ENCODE measurements at regions not wholly inside any gene's neighbourhood (a gene's known extent, or its start where the extent isn't known, plus 50 kb on each side); places are given as distances from the start of the nearest gene placed in this dataset.

- Histone ChIP-seq H3K23me2 (ENCODE audit: insufficient read length, low read depth, low read length, poor library complexity, severe bottlenecking) (no peaks in the 10 kb centered on the region), H4K5ac (ENCODE audit: insufficient read length, low read depth, low read length) (no peak overlapping the region), H3K27me3 (ENCODE audit: insufficient read depth, low read length) (no peaks in the 10 kb centered on the region), H3K14ac (ENCODE audit: insufficient read depth, low read length) (no peak overlapping the region), H2BK5ac (ENCODE audit: insufficient read length, low read length) (no peak overlapping the region), H3K56ac (ENCODE audit: insufficient read length, low read depth, low read length) (no peak overlapping the region), H4K20me1 (ENCODE audit: control insufficient read depth, insufficient read depth, insufficient read length) (no peaks in the 10 kb centered on the region), H2BK120ac (ENCODE audit: low read depth, low read length, poor library complexity, severe bottlenecking) (no peak overlapping the region), H2BK12ac (ENCODE audit: insufficient read length, low read depth, low read length) (no peak overlapping the region), H3K18ac (ENCODE audit: insufficient read length, low read depth, low read length) (no peak overlapping the region), H2AK5ac (ENCODE audit: insufficient read length, low read length) (no peak overlapping the region), H3K27ac (ENCODE audit: insufficient read length, low read depth, low read length) (no peak overlapping the region), H3K4me1 (ENCODE audit: insufficient read depth, low read length) (no peaks in the 10 kb centered on the region), H3K79me2 (ENCODE audit: insufficient read depth, low read length) (no peaks in the 10 kb centered on the region), H4K8ac (replicated peaks; ENCODE audit: insufficient read length, low read depth, low read length) (no peak overlapping the region), H3K9me3 (ENCODE audit: control insufficient read depth, low read depth, low read length) (no peaks in the 10 kb centered on the region), H3K9ac (ENCODE audit: extremely low read depth, insufficient read length, low read length) (no peak overlapping the region), H3K79me1 (ENCODE audit: insufficient read depth, low read depth, low read length, poor library complexity, severe bottlenecking) (no peaks in the 10 kb centered on the region), H4K91ac (ENCODE audit: insufficient read length, low read depth, low read length) (no peak overlapping the region), H3T11ph (ENCODE audit: low read length) (no peak overlapping the region), H2BK15ac (ENCODE audit: low read depth, low read length) (no peak overlapping the region), H3K4ac (ENCODE audit: low read depth, low read length) (no peak overlapping the region), H3K4me2 (ENCODE audit: insufficient read depth, insufficient read length, low read length) (no peak overlapping the region), H2AFZ (ENCODE audit: low read length) (no peak overlapping the region), H2BK20ac (ENCODE audit: low read depth, low read length, poor library complexity, severe bottlenecking) (no peak overlapping the region), H3K23ac (ENCODE audit: insufficient read length, low read depth, low read length) (no peak overlapping the region)
- Mint-ChIP-seq H3K36me3 (ENCODE audit: insufficient read depth in 1 of 3, low read depth in 3 of 3) (no peaks in the 10 kb centered on the region), H3K9me3 (no peaks in the 10 kb centered on the region; a peak in 1 of 5 replicates), H3K27ac (no peak overlapping the region), H3K4me3 (no peak overlapping the region), H3K27me3 (ENCODE audit: low read depth) (peaks cover 2% of the 10 kb centered on the region), H3K4me1 (peaks cover 5 to 6% of the 10 kb centered on the region in 2 experiments)
- no peak for DNase-seq
- no CpG with 5 or more reads among the region's 9 CpGs for WGBS (ENCODE audit: extremely low coverage, insufficient read length, low lambda C conversion rate)
- TF ChIP-seq CTCF (conservative IDR thresholded peaks at IDR 0.05), result no peak
Measured at GRCh38 chr10:3935933-3936359, 150.9 kb upstream of the KLF6 start.
